ENCODE measurements at regions not wholly inside any gene's neighbourhood (a gene's known extent, or its start where the extent isn't known, plus 50 kb on each side); places are given as distances from the start of the nearest gene placed in this dataset.
"Not testable (repeated sequence)": the region's sequence is repeated elsewhere in the genome, so short reads cannot be mapped to it uniquely, and the experiment has no call there.

DNA sequence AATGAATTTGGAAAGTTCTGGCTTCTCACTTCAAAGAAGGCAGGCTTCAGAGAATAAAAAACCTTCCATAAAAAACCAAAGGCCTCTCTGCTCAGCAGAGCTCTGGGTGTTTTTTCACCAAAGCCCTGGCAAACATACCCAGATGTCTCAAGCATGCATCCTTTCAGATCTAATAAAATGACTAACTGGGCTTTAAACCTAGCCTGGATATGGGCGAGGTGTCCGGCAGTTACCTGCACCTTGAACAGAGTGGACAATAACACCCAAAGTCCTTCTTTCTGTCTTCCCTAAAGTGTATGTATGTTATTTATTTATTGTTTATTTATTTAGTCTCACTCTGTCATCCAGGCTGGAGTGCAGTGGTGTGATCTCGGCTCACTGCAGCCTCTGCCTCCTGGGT lies 469.3 kb downstream of the XYLT1 start:
- DNase-seq (ENCODE audit: low read depth, low spot score) = no peak

GRCh38 chr16:17002565-17002964 lies 468.2 kb downstream of the XYLT1 start:
- no peak for DNase-seq (ENCODE audit: low read depth, low spot score)

GRCh38 chr16:17005963-17006362 lies 464.8 kb downstream of the XYLT1 start:
- DNase-seq (ENCODE audit: low read depth, low spot score) = not testable (repeated sequence)

- no peak for DNase-seq (ENCODE audit: low read depth, low spot score)
Measured at GRCh38 chr16:17011712-17012111, 459.0 kb downstream of the XYLT1 start.

DNA sequence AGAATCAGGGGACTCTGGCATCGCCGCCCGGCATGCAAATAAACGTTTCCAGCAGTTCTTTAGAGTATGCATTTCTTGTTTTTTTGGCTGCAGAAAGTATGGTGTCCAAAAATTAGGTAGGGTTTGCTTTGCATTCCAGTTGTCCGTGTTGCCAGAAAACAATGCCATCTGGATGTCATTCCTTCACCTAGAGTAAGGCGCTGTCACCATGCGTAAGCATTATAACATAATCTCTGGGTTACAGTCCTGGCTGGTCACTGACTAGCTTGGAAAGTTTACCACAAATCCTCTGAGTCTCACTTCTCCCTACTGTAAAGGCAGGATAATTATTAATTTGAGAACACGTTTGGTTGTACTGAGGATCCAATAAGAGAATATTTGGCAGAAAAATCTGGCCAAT lies 457.7 kb downstream of the XYLT1 start:
- no peak for DNase-seq (ENCODE audit: low read depth, low spot score)

- DNase-seq (ENCODE audit: low read depth, low spot score) = no peak
Measured at GRCh38 chr16:17014484-17015121, 456.2 kb downstream of the XYLT1 start.

DNA sequence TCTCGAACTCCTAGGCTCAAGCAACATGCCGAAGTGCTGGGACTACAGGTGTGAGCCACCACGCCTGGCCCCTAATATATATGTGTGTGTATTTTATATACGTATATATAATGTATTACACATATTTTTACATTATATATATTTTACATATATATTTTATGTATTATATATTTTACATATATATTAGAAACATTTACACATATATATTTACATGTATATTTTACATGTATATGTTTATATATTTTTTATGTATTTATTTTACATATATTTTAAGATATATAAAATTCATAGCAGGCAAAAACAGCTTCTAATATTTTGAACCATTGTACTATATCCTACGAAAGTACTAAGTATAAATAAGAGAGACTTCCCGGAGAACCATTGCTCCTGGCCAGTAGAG lies 455.1 kb downstream of the XYLT1 start:
- DNase-seq (ENCODE audit: low read depth, low spot score) = no peak

GRCh38 chr16:17017442-17017841 lies 453.3 kb downstream of the XYLT1 start:
- no peak for DNase-seq (ENCODE audit: low read depth, low spot score)

DNA sequence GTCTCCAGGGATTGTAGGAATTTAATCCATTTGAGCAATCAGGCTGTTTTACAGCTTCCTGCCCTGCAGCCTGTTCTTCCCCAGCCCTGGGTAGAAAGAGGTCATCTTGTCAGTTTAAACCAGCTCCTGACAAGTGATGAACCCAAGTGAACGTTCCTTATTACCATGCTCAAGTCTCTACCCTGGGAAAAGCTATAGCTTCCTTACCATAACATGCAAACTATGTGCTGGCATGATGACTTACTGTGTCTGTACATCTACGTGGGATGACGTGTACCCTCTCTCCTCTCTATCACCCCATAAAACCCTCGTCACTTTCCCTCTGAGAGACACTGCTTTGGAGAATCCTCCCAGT lies 452.2 kb downstream of the XYLT1 start:
- DNase-seq (ENCODE audit: low read depth, low spot score) = no peak

DNA sequence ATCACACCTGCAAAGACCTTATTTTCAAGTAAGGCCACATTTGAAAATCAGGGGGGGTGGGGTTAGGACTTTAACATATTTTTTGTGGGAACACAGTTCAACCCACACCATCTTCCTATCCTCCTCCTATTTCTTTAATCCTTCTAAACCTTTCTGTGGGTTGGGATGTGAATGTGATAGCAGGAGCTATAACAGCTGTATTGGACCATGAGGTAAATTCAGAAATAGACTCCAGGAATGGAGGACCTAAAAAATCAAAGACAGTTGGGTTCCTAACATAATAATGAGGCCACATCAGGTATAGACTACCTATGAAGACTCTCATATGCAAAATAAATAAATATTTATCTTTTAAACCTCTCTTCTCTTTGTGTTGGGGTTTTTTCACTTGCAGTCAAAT lies 451.4 kb downstream of the XYLT1 start:
- DNase-seq (ENCODE audit: low read depth, low spot score) = no peak

DNA sequence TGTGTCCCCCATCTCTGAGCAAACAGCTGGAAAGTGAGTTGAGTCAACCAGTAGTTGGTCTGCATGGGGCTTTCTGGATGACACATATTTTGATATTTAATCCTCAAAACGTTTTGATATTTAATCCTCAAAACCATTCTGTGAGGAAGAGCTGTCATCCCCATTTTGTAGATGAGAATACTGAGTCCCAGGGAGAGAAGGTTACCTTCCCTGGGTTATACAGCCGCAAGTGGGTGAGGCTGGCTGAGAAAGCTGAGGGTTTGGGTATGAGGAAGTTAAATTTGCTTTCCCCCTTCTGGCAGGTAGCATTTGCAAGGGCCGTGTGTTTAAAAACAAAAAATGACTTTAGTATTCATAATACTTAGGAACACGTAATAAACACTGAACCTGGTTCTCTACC lies 447.2 kb downstream of the XYLT1 start:
- no peak for DNase-seq (ENCODE audit: low read depth, low spot score)

GRCh38 chr16:17024514-17024913 lies 446.2 kb downstream of the XYLT1 start:
- no peak for DNase-seq (ENCODE audit: low read depth, low spot score)

GRCh38 chr16:17026600-17027242 lies 444.0 kb downstream of the XYLT1 start:
- DNase-seq (ENCODE audit: low read depth, low spot score) = no peak

- DNase-seq (ENCODE audit: low read depth, low spot score) = no peak
Measured at GRCh38 chr16:17027488-17028129, 443.2 kb downstream of the XYLT1 start.

- DNase-seq (ENCODE audit: low read depth, low spot score) = no peak
Measured at GRCh38 chr16:17029602-17030350, 441.0 kb downstream of the XYLT1 start.

DNA sequence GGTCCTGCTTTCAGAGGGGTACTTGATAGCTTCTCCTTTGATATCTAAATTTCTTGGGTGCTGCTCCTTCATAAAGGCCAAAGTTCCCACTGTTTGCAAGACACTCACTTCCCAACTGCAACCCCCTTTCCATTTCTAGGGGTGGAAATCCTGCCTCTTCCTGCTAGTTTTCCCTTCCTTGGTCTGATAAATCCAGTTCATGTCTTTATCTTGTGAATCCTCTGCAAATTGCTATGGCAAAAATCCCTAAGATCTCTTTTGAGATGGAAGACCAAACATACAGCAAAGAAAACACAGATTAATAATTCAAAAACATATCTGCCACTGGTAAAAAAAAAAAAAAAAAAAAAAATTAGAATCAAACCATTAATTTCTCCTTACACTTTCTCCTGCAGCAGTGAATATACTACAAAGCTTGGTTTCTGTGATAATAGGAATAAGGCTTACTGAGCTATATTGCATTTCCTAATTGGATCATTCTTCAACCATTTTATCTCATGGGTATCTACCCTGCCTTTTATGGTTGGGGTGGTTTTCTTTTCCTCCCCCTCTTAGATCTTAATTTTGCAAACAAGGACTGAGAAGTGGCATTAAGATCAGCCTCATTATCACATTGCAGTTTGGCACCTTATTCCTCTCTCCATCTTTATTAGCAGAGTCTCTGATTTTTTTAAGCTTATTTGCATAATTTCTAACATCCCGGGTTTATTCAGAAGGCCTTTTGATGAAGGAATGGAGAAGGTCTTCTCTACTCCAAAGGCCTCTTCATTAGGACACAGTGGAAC lies 439.1 kb downstream of the XYLT1 start:
- no peak for DNase-seq (ENCODE audit: low read depth, low spot score)

DNA sequence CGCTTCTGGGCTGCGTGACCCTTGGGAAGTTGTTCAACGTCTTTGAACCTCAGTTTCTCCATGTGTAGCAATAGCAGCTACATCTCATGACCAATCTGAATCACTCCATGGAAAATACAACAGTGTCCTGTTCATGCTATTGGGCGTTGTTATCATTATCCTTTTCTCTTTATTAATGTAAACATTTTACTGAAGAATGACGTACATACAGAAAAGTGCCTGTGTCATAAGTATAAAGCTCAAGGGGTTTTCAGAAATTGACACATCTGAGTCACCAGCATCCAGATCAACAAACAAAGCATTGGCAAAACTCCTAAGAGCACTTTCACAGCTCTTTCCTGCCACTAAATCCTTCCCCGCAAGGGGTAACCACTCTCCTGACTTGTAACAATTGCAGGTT lies 438.4 kb downstream of the XYLT1 start:
- DNase-seq (ENCODE audit: low read depth, low spot score) = no peak

GRCh38 chr16:17034477-17035252 lies 436.1 kb downstream of the XYLT1 start:
- no peak for DNase-seq (ENCODE audit: low read depth, low spot score)

- DNase-seq (ENCODE audit: low read depth, low spot score) = no peak
Measured at GRCh38 chr16:17037499-17037898, 433.3 kb downstream of the XYLT1 start.

DNA sequence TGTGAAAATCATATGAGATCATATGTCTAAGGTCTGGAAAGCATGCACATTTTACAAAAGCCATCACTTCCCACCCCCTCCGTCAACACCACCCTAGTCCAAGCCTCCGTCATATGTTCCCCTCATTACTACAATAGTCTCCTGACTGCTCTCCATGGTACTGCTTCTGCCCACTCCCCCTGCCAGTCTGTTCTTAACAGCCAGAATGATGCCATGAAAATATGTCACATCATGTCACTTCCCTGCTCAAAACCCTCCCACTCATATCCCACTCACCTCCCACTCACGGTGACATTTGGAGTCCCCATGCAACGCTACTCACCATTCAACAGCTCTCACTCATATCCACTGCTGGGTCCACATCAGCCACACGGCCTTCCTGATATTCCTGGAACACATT lies 432.3 kb downstream of the XYLT1 start:
- no peak for DNase-seq (ENCODE audit: low read depth, low spot score)

DNA sequence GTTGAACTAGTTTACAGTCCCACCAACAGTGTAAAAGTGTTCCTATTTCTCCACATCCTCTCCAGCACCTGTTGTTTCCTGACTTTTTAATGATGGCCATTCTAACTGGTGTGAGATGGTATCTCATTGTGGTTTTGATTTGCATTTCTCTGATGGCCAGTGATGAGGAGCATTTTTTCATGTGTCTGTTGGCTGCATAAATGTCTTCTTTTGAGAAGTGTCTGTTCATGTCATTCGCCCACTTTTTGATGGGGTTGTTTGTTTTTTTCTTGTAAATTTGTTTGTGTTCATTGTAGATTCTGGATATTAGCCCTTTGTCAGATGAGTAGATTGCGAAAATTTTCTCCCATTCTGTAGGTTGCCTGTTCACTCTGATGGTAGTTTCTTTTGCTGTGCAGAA lies 421.7 kb downstream of the XYLT1 start:
- DNase-seq (ENCODE audit: low read depth, low spot score) = not testable (repeated sequence)

Data from iPS DF 19.7 (cell line).